RCC 7860 (cell line): ENCODE measurements at regions not wholly inside any gene's neighbourhood (a gene's known extent, or its start where the extent isn't known, plus 50 kb on each side); places are given as distances from the start of the nearest gene placed in this dataset.

Source experiments
- DNase-seq: peaks from one replicate; pipeline ENCODE4 v3.0.0-alpha.2; 2015; ENCODE audit warnings: low spot score
- FAIRE-seq: peaks from 2 replicates; lab custom pipeline; 2012; peaks lifted over from hg19 to GRCh38; lab: Jason Lieb, UNC

GRCh38 chr9:82367016-82367415 is 378.4 kb downstream of the SPATA31D1 start:
- FAIRE-seq (no peak), DNase-seq (no peak)

GRCh38 chr9:82367929-82368328 is 379.4 kb downstream of the SPATA31D1 start:
- DNase-seq = no peak
- no peak for FAIRE-seq

GRCh38 chr9:82369251-82369945 is 380.8 kb downstream of the SPATA31D1 start:
- DNase-seq (no peak), FAIRE-seq (no peak)

GRCh38 chr9:82375041-82375440 is 386.5 kb downstream of the SPATA31D1 start:
- DNase-seq = no peak
- FAIRE-seq = no peak

- no peak for DNase-seq
- no peak for FAIRE-seq
Observed at GRCh38 chr9:82376677-82377232, 388.2 kb downstream of the SPATA31D1 start.

GRCh38 chr9:82382887-82383616 is 394.5 kb downstream of the SPATA31D1 start:
- DNase-seq (no peak), FAIRE-seq (no peak)

- no peak for FAIRE-seq
- DNase-seq = no peak
Observed at GRCh38 chr9:82385633-82386032, 397.1 kb downstream of the SPATA31D1 start.

- DNase-seq (no peak), FAIRE-seq (no peak)
Observed at GRCh38 chr9:82397534-82397933, 409.0 kb downstream of the SPATA31D1 start.

- no peak for DNase-seq
- no peak for FAIRE-seq
Observed at GRCh38 chr9:82404196-82404870, 415.8 kb downstream of the SPATA31D1 start.

- no peak for FAIRE-seq
- no peak for DNase-seq
Observed at GRCh38 chr9:82404881-82405280, 416.3 kb downstream of the SPATA31D1 start.

GRCh38 chr9:82406456-82407085 is 418.0 kb downstream of the SPATA31D1 start:
- FAIRE-seq = no peak
- no peak for DNase-seq

- DNase-seq (peak; percentile 12), FAIRE-seq (no peak)
Observed at GRCh38 chr9:82410306-82410705, 421.7 kb downstream of the SPATA31D1 start.

- FAIRE-seq (no peak), DNase-seq (no peak)
Observed at GRCh38 chr9:82410866-82411265, 422.3 kb downstream of the SPATA31D1 start.

- FAIRE-seq = no peak
- no peak for DNase-seq
Observed at GRCh38 chr9:82412586-82413305, 424.2 kb downstream of the SPATA31D1 start.

- DNase-seq (no peak), FAIRE-seq (no peak)
Observed at GRCh38 chr9:82417501-82417900, 428.9 kb downstream of the SPATA31D1 start.

- DNase-seq = no peak
- no peak for FAIRE-seq
Observed at GRCh38 chr9:82418334-82418733, 429.8 kb downstream of the SPATA31D1 start.

GRCh38 chr9:82419696-82420486 is 431.3 kb downstream of the SPATA31D1 start:
- DNase-seq (no peak), FAIRE-seq (no peak)

GRCh38 chr9:82421498-82421897 is 432.9 kb downstream of the SPATA31D1 start:
- FAIRE-seq (no peak), DNase-seq (no peak)

GRCh38 chr9:82423700-82424099 is 435.1 kb downstream of the SPATA31D1 start:
- DNase-seq (no peak), FAIRE-seq (no peak)
